ENCODE measurements at regions not wholly inside any gene's neighbourhood (a gene's known extent, or its start where the extent isn't known, plus 50 kb on each side); places are given as distances from the start of the nearest gene placed in this dataset.
"Not testable (repeated sequence)": the region's sequence is repeated elsewhere in the genome, so short reads cannot be mapped to it uniquely, and the experiment has no call there.

DNA sequence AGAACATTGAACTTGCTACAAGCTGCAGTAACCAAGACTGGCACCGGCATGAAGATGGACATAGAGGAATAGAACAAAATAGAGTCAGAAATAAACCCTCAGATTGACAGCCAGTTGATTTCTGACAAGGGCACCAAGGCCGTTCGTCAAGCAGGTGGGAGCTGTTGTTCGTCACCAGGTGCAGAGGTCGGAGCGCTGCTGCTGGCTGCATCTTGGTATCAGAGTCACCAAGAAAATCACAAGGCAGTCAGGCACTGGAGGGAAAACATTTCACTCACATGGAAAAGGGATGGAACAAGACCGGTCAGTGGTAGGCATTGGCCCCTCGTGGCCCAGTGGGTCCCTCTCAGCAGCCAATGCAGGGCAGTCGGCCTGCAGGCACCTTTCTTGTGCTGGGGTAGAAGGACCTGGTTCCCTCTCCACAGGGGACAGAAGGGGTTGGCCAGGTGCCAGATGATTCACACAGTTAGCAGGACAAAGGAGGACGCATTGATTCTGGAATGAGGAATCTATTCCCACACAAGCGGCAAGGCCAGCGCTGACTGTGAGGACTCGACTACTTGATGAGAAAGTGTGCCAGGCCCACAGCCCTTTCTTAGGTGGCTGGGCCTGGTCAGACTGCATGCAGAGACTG lies 115.8 kb upstream of the FGF3 start:
- no peak for DNase-seq

DNA sequence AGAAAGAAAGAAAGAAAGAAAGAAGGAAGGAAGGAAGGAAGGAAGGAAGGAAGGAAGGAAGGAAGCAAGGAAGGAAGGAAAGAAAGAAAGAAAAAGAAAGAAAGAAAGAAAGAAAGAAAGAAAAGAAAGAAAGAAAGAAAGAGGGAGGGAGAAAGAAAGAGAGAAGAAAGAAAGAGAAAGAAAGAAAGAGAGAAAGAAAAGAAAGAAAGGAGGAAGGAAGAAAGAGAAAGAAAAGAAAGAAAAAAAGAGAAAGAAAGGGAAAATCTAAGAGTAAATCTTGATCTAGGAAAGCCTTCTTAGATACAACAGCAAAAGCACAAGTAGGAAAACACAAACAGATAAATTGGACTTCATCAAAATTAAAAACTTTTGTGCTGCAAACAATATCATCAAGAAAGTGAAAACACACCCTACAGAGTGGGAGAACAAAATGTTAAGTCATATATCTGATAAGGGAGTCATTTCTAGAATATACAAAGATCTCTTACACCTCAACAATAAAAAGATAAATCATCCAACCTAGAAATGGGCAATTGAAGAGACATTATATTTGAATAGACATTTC lies 116.8 kb upstream of the FGF3 start:
- no peak for DNase-seq

DNA sequence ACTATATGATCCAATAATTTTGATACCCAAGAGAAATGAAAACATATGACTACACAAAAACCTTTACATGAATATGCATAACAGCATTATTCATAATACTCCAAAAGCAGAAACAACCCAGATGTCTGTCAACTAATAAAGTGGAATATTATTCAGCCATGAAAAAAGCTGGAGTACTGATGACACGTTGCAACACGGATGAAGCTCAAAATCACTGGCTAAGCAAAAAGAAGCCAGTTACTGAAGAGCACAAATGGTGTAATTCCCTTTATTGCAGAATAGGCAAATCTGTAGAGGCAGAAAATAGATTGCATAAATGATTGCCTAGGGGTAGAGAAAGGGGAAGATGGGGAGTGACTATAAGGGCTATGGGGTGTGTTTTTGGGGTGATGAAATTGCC lies 117.6 kb upstream of the FGF3 start:
- no peak for DNase-seq

DNA sequence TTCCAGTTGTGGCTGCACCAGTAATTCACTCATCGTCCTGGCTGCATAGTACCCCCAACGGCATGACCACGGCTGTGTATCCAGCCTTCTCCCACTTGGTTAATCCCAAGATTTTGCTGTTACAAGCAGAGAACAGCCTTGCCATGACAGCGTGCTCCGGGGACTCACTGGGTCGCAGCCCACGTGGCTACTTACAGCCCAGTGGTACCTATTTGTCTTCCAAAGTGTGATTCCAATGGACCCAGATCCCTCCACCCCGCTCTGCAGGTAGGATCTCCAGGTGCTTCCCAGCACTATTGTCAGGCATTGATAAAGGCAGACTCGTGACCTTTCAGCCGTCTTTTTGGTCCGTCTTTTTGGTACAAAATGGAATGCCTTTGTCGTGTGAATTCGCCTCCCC lies 119.0 kb upstream of the FGF3 start:
- DNase-seq, result no peak

DNA sequence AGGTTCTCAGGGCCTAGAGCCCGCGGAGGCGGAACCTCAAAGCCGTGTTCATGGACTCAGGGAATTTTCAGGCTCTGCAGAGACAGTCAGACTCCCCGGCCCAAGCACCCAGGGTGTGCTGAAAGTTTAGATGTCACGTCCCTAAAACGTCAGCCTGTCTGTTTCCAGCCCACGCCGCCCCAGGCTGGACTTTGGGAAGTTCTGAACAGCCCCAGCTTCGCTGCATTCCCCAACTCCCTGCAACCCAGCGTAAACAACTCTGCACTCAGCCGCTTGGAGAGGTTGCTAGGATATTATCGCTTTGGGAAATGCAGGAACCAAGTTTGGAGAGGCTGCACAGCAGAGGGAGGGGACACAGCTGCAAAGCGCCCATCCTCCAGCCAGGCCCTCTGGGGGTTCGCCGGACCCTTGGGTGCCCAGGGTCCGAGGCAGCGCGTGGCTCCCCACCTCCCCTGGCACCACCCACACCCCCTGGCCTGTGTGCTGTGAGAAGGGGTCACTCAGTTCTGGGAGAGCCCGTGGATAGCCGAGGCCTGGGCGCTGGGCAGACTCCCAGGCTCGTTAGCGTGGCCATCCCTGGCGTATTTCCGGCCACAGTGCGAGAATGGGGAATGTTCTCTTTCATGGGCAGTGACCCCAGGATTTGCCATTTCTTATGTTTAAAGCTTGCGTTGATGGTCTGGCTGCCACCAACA lies 120.5 kb upstream of the FGF3 start:
- DNase-seq, result no peak

DNA sequence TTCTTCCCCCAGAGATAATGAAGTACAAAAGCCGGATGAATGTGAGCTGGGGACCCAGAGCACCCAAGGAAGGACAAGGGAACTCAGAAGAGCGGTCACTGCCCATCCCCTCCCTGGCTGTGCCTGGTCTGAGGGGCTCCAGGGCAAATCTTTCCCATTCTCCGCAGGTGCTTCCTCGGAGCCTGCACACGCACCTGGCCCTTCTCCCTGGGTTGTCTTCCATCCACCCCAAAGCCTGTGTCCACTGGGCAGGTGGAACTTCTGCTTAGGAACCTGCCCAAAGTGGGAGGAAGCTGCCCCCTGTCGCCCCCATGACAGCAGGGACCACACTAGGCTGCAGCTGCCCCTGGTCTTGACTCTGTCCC lies 121.0 kb upstream of the FGF3 start:
- no peak for DNase-seq

DNA sequence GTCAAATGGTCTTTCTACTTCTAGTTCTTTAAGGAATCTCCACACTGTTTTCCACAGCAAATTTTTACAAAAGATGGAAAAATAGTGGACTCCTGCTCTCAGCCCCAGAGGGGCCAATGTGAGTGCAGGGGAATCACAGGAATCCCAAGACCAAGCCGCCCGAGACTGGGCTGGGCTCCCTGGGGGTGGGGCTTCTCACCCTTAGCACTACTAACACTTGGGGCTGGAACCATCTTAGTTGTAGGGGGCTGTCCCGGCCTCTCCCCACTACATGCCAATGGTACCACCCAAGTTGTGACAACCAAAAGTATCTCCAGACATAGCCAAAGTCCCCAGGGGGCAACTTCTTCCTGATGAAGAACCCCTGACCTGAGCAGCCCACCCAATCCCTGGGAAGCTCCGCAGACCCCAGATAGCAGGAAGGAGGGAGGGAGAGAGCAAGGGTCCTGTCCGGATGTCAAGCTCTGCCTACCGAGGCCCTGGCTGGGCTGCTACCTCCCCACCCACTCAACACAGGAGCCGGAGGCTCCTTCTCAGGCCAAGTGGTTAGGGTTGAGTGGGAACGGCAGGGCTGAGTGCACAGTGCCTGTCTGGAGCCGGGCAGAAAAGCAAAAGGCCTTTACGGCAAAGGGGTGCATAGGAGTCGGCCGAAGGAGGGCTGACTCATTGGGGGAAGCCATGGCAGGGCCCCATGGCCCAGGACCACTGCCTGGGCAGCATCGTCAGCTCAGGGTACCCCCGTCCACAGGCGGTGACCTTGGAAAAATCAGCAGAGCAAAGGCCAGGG lies 122.5 kb upstream of the FGF3 start:
- DNase-seq, result no peak

DNA sequence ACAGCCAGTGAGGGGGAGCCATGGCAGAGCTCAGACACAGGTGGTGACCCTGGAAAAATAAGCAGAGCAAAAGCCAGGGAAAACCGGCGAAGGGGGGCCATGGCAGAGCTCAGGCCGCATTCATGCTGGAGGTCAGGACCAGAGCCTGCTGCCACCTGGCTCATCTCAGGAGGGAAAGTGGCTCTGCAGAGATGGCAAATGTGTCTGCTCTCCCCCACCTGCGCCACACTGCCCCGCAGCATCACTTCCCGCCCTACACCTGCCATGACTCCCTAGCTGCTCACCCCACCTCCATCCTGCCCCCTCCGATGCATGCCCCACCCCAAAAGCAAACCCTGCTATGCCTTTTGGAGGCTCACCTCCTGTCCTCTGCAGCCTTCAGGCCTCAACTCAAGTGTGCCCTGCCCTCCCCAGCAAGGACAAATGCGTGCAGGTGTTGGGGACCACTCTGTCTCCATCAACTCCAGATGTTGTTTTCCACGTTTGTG lies 123.2 kb upstream of the FGF3 start:
- DNase-seq, result no peak

DNA sequence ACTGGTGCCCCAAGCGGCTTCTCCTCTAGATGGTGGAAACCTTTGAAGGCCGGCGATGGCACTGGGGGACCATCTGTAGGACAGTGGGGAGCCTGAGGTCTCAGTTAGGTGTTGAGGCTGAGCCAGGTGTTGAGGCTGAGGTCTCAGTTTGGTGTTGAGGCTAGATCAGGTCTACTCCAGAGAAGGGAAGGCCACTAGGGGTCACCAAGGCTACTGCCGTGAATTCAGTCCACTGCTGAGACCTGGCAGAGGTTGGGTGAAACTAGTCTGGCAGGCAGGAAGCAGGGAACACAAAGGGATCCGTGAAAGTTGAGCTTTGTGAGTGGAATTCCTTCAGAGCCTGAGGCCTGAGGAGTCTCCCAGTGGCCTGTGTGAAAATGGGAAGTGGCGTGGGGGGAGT lies 123.8 kb upstream of the FGF3 start:
- no peak for DNase-seq

DNA sequence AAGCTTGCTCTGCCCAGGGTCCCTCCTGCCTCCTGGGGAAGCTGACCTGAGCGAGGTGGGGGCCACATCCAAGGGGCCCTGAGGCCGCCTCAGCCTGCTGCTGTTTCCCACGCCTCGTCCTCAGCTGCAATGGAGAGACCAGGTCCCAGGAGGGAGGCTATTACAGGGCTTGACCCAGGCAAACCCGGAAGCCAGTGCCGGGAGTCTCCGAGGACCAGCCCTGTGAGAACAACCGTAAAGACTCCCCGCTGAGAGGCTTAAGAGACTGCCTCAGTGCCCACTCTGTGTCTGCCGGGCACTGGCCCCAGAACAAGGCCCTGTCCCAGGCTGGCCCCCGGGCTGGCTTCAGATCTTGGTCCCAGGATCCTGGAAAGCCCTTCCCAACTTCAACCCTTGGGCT lies 124.3 kb upstream of the FGF3 start:
- no peak for DNase-seq

DNA sequence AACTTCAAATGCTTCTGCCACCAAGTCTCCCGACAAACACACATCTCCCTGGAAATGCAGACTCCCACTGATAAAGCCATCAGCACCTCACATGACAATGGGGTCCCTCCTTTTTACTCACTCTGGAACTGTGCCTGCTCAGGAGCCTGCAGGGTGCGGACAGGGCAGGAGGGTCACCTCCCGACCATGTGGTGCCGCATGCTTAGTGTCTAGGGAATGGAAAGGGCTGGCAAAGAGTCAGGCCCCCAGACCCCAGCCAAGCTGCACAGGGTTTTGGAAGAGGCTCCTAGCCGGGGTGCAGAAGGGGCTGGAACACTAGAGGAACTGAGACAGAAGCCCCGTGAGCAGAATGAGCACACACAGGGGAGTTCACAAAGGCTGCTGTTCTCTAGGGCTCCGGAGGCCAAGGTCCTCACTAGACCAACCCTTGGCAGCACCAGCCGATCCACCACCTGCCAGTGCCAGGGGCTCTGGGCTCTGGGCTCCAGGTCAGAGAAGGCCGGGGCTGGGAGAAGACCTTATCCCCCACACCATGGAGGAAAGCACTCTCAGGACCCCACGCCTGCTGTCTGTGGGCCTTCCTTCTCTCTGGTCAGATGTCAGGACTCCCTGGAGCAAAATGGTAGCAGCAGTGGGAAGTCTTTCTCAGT lies 125.1 kb upstream of the FGF3 start:
- DNase-seq, result no peak

DNA sequence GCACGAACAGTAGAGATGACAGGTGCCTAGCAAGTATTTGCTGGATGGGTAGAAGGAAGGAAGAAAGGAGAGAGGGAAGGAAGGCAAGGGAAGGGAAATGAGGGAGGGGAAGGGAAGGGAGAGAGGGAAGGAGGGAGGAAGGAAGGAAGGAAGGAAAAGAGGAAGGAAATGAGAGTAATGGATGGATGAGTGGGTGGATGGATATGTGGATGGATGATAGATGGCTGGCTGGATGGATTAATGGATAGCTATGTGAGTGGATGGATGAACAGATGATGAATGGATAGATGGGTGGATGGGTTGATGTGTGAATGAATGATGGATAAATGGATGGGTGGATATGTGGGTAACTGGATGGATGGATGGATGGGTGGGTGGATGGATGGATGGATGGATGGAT lies 125.9 kb upstream of the FGF3 start:
- DNase-seq, result no peak

DNA sequence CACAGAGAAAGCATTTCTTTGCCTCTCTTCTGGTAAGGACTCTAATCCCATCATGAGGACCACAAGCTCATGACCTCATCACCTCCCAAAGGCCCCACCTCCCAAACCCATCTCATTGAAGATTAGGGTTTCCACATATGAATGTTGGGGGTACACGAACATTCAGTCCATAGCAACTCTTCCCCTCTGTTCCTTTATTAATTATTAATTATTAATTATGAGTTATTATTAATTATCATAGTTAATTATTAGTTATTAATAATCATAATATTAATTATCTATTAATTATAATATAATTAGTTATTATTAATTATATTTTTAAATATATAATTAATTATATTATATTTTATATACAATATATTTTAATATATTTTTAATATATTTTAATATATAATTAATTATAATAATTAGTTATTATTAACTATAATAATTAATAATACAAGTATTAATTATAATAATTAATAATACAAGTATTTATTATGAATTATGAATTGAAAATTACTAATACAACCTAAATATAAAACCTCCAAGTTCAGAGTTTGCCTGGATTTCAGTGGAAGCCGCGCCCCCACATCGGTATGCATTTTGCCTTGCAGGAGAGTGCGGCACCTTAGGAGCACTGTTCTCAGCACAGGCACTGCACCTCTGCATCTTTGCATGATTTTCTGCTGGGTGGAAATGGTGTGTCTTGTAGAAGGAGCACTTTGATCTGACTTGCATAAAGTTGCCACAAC lies 128.0 kb upstream of the FGF3 start:
- DNase-seq, result no peak

DNA sequence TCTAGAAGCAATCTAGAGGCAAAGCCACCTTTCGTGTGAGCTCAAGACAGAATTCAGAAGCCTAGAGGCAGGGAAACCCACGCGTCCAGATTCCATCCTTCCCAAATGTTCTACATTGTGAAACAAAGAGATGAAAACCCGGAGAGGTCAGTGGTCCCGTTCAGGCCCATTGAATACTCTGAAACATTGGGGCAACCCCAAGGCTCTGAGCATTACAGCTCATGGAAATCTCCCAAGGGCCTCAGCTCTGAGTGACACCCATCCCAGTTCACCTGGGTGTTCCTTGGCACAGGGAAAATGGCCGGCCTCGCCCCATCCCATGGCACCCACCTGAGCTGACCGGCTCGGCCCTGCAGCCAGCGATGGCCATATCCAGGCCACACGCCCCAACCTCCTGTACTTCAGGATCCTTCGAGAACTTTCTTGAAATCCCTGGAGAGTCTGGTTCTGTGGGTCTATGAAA lies 128.6 kb upstream of the FGF3 start:
- no peak for DNase-seq

DNA sequence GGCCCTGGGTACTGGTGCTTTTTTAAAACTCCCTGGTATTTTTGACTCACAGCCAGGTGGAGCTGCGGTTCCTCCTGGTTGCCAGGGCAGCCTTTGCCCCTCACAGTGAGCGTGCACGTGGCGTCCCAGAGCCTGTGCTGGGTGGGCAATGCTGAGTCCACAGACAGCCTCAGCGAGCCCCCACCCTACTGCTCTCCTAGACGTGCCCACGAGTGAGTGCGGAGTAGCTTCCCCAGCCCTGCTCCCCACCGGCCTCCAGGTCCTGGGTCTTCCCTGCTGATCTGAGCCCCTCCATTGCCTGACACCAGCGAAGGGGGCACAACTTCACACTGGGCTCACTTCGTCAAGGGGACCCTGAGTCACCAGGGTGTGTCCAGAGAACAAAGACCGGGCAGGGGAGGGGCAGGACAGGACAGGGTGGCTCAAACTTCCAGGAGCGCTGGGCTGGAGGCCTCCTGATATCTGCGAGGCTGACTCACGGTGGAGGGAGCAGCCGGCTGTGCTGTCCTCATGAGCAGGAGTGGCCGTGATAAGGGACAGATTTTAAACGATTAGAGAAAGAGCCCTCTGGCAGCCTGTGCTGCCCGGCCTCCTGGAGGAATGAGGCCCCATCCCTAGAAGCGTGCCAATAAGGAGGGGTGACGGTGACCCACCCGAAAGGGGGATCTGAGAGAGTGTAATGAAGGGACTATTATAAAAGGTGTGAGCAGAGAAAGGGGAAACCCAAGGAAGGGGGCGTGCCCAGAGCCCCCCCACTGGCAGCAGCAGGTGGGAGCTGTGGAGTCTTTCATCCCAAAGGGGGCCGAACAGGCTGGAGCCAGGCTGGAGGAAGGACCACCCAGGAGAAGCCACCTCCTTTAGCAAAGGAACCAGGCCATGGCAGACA lies 129.3 kb upstream of the FGF3 start:
- DNase-seq, result no peak

DNA sequence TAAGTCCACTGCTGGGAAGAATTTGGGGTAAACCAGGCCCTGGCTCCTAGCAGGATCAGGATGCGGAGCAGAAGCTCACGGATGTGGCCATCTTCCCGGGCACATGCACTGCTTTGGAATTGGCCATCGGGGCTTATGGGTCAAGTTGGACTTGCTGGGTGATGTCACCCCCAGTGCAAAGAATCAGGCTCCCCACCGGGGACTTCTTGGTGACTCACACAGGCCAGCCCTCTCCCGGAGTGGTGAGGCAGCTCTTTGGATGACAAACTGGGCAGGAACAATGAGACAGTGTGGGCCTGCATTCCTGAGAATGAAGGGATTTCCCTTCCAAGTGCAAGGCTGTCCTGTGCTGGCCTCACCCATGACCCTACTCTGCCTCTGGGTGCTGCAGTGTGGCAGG lies 128.8 kb upstream of the ANO1 start:
- no peak for DNase-seq

DNA sequence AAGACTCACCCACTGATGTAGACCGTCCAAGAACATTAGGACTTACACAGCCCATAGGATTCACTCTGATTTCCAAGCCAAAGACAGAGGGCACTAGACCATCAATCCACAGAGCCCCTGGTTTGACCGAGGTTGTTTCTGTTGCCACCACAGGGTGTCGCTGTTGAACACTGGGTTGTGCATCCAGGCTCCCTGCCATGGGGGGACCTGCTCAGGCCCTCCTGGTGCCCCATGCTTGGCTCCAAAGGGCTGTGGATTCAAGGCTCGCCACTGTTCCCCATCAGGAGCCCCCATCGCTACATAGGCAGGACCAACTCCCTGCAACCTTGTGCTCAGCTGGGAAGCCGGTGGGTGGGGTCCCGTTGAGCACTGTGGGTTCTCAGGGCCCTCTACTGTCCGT lies 128.0 kb upstream of the ANO1 start:
- DNase-seq, result no peak

DNA sequence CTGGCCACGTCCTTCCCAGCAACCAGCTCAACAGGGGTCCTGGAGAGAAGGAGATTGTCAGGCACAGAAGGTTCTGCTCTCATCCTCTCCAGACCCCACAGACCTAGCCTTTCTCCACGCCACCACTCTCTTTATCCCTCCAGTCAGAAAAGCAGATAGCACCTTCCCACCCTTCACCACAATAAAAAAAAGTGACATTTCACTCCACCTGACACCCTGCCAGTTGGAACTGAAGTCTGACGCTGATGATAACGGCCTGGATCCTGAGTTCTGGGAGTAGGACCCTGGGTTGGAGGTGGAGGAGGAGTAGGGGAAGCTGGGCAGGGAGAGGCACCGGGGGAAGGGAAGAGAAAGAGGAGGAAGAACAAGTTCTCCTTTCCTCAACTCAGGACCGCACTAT lies 127.5 kb upstream of the ANO1 start:
- no peak for DNase-seq

DNA sequence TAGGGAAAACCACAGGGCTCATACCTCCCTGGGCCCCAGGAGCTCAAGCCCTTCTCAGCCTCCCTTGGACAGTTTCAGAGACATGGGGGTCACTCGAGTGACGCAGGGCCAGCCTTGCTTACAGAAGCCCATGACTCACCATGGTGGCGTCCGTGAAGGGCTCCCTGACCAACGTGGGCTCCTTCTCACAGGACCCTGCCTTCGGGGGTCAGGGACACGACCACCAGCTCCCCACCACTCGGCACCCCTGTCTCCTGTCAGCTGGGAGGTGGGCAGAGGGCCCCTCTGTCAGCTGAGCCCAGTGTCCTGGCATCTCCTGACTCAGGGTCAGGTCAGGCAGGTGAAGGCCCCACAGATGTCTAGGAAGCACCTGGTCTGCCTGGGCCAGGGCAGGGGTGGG lies 126.3 kb upstream of the ANO1 start:
- DNase-seq, result no peak

DNA sequence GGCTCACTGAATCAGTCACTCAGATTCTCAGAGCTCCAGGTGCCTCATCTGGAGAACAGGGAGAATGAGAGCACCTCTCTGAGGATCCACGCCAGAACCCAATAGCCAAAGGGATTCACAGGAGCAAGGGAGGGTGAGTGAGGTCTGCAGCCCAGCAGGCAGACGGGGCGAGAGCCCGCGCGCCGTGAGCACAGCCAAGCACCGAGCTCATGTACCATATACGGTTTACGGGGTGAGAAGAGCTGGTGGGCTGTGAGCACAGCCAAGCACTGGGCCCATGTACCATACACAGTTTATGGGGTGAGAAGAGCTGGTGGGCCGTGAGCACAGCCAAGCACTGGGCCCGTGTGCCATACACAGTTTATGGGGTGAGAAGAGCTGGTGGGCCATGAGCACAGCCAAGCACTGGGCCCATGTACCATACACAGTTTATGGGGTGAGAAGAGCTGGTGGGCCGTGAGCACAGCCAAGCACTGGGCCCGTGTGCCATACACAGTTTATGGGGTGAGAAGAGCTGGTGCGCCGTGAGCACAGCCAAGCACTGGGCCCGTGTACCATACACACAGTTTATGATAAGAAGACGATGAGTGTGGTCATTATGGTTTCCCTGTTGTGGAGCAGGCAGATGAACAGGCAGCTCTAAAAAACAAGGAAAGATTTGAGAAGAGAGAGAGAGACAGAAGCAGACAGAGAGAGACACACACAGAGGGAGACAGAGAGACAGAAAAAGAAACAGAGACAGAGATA lies 125.7 kb upstream of the ANO1 start:
- not testable (repeated sequence) for DNase-seq

DNA sequence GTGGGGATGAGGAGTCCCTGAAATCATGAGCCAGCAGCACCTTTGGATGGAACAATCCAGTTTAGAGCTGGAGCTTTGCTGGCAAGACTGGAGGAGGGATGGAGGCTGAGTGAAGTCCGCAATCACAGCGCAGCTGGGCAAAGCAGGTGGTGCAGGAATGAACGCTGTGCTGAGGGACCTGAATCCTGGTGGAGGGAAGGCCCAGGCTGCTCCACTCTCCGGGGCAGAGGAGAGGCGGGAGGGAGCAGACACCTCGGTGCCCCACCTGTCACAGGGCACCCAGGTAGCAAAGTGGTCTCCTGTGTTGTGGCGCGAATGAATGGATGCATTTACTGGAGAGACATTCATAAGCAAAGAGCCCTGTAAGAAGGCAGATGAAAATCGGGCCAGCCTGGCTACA lies 124.8 kb upstream of the ANO1 start:
- no peak for DNase-seq

All from midbrain (tissue), 1 donor.